Muscle of back (tissue), 3 donors: ENCODE measurements at regions not wholly inside any gene's neighbourhood (a gene's known extent, or its start where the extent isn't known, plus 50 kb on each side); places are given as distances from the start of the nearest gene placed in this dataset.

ENCODE experiments used
- DNase-seq, 3 donors: peaks; one replicate each; pipeline versions ENCODE4 v3.0.0 to v3.0.0-alpha.2; 2013

DNA sequence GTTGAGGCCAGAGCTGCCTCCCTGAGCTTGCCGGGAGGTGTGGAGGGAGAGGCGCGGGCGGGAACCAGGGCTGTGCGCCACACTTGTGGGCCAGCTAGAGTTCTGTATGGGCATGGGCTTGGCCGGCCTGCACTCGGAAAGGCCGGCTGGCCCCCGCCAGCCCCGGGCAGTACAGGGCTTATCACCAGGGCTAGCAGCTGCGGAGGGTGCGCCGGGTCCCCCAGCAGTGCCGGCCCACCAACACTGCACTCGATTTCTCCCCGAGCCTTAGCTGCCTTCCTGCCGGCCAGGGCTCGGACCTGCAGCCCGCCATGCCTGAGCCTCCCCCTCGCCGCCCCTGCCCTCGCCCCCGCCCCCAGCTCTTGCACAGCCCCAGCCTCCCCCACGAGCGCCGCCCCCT, 472.7 kb downstream of the TFAP2A start:
- no peak for DNase-seq

DNA sequence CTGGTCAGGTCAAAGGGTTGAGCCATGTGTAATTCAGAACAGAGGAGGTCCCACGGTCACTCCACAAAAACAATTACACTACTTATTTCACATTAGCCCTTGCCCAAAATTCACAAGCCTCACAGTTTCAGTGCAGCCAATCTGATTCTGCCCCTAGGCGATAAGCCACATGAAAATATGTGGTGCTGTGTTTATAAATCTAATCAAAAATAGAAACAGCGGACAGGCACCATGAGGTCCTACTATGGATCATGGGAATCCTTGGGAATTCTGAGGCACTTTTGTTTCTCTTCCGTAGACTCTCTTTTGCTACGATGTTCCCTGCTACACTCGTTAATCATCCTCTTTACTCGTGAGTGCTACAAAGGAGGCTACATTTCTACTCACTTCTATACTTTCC, 476.1 kb downstream of the TFAP2A start:
- no peak for DNase-seq

DNA sequence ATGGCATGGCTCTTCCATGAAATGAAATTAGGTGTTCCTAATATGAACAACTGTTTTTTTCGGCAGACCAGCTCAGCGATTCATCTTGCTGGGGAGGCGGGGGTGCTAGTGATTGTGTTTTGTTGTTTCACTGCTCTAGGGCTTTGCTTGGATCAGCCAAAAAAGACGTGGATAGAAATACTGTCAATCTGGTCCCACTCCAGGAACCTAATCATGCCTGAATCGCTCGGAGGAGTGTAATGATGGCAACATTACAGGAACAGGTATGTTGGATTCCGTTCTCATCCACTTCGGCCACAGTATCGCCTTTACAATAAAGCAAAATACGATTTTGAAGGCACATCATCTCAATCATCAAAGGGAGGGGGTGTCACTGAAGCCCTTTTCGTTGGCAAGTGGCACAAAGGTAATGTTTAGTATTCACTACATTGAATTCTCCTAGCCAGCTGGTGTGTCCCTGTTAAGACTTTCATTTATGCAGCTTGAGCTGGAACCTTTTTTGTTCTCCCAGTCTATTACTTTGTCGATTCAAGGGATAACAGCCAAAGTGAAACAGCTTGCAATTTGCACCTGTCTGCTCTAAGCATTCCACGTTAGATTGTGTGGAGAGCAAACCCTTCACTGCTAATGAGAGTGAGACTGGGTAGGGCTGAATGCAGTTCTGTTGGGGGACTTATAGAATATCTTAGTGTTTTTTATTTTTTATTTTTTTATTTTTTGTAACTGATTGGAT, 477.7 kb downstream of the TFAP2A start:
- no peak for DNase-seq

DNA sequence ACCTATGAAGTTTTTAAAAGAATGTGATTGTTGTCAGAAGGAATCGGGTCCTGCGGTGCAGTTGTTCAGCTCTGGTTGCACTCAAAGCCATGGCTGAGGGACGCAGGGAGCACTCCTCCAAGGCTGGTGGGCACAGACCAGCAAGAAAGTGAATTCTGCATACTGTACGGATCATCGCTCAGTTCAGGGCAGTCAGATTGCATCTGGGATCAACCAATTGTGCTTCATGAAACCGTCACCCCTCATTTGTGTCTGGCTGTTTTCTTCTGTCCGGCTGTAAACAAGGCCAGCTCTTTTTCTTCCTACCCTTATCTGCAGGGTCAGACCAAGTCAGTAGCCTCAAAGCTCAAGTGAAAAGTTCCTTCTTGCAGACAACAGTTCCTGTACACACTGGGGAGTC, 478.3 kb downstream of the TFAP2A start:
- no peak for DNase-seq

DNA sequence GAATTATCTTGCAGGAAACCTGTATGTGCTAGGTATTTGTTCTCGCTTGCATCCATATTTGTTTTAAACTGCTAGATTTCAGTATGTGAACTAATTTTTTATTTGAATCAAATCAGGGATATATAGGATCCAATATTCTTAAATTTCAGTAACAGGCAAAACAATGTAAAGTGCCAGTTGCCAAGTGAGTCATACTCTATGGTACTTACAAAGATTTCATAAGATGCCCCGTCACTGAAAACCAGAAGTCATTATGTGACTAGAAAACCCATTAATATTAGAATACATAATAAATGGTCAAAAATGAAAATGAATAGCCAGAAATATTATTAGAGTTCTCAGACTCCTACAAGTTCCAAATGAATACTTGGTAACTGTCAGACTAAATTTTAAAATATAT, 481.2 kb downstream of the TFAP2A start:
- DNase-seq: no peak

DNA sequence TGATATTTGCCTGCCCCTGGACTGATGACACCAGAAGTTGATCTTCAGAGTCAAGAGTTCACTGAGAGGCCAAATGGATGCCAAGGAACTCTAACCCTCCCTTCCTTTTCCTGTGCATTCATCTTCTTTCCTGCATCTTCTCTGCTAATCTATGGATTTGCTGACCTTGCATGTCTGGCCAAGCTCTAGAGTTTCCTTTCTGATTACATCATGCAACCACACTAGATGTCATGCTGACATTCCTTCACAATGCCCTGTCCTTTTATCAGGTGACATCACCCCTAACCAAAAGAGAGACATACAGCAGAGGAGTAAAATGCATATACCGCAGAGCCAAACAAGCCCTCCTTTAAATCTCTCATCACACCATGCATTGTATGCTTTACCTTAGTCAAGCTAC, 487.6 kb downstream of the TFAP2A start:
- DNase-seq: no peak

DNA sequence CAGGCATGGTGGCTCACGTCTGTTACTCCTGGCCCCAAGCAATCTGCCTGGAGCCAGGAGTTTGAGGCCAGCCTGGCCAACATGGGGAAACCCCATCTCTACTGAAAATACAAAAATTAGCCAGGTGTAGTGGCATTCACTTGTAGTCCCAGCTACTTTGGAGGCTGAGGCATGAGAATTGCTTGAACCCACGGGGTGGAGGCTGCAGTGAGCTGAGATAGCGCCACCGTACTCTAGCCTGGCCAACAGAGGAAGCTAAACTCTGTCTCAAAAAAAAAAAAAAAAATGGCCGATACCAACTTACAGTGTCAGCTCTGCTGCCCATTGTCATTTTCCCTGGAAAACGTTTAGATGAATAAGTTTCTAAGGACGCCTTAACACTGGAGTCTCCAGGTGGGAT, 489.9 kb downstream of the TFAP2A start:
- DNase-seq: no peak

DNA sequence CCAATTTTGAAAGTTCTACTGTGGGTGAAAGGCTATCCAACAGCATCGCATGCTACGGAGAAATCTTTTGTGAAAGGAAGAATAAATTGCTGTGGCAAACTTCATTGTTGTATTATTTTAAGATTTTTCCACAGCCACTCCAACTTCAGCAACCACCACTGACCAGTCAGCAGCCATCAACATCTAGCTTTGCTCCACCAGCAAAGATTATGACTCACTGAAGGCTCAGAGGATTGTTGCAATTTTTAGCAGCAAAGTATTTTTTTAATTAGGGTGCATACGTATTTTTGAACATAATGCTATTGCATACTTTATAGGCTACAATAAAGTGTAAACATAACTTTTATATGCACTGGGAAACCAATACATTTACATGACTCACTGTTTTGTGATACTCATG, 493.5 kb downstream of the TFAP2A start:
- DNase-seq: no peak

DNA sequence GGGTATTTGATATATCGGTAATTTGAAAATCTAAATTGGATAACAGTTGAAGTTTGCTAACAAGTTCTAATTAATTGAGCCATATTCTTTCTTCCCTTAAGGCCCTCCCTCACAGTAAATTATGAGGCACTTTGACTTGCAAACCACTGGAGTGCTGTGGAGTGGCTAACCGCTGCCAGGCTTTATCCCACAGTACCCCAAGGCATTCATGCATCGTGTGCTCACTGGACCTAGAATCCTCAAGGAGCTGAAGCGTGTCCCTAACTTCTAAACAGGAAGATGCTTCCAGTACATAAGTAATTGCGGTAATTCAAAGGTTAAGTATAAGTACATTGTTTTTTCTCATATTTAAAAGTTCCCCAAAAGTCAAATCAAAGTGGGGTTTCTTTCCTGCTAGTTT, 499.9 kb downstream of the TFAP2A start:
- no peak for DNase-seq

DNA sequence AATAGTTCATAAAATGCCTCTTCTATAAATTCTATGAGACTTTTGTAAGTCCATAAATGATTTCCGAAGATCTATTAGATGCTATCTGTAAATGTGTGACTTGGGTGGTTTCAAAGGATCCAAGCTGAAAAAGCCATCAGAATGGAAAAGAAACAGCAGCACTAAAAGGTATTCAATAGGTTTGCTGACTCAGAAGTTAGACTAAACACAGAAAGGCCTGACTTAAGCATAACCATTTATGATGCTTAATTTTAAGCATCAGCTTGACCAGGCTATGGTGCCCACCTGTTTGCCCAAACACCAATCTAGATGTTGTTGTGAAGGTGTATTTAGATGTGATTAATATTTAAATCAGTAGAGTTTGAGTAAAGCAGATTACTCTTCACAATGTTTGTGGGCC, 513.5 kb downstream of the TFAP2A start:
- DNase-seq: no peak

DNA sequence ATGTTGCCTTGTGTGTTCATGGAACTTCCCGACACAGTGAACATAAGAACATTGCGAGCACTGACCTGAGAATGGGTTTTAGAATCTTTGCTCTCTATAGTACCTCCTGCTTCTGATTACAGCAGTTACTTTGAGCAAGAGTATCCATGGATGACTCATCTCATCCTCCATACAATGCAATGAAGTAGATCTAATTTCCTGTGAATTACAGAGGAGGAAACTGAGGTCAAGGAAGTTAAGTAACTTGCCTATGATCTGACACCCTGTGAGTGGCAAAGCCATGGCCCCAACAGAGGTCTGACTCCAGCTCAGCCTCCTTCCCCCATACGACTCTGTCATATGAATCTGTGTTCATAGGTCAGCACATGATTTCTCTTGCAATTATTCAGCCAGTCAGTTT, 518.1 kb downstream of the TFAP2A start:
- DNase-seq: no peak

DNA sequence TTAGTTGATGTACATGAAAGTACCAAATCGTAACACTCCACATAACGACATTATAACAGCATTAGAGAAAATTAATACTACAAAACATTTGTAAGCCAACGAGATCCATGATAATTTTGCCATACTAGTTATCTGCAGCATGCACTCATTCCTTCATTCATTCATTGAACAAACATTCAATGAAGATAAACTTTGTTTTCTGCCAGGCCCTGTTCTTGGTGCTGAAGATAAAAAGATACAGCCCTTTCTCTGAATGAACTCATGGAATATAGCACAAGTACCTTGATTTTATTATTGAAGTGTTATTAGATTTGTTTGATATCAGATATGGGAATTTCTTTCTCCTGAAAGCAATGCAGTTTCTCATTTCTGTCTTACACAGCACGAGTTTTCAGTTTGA, 524.0 kb downstream of the TFAP2A start:
- no peak for DNase-seq

DNA sequence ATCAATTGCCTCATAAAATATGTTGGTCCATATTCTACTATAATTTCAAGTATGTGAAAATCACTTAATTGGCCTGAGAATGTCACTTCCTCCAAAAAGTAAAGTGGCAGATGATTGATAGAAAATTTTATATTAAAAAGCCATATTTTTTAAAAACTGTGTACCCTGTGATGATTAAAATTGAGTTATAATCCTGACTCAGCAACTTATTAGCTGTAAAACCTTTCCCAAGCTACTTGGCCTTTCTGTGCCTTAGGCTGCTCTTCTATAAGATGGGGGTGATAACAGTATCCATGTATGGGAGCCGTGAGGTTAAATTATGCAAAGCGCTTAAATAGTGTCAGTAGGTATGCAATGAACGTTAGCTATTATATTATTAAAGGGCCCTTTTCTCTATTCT, 524.4 kb downstream of the TFAP2A start:
- DNase-seq: no peak

DNA sequence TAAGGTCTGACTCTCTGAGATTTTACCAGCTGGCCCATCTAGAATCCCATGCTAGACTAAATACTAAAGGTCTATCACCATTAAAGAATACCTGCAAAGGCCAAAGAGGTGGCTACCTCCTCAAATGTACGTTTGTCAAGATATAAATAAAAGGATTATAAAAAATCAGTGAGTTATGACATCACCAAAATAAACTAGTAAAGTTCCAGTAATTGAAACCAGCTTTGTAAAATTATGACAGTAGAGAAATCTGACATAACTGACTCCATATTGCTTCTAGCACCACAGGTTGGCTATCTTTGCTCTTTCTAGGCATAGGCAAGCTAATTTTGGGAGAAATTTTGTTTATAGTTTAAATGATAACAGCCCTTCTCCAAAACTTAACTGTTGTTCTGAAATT, 536.3 kb downstream of the TFAP2A start:
- no peak for DNase-seq

DNA sequence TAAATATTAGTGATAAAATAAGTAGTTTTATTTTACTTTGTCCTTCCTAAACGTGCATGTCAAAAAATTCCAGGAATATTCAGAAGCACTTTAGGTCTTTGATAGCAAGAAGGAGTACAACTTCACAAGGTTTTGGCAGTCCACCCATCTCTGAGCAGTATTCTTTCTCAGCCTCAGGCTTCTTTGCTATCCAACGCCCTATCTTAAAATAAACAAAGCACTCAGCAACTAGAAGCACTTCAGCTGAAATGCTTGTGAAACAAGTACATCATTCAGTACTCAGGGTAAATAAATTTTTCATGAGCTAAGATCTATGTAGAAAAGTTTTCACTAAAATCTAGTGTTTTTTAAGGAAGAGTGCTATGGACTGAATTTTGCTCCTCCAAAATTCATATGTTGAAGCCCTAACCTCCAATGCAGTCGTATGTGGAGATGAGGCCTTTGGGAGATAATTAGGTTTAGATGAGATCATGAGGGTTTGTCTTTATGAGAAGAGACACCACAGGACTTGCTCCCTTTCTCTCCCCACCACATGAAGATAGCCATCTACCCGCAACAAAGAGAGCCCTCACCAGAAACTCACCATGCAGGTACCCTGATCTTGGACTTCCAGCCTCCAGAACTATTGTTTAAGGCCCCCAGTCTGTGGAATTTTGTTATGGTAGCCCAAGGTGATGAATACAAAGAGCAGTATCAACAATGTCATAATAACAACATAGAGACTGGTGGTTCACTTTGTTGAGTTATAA, 539.1 kb downstream of the TFAP2A start:
- no peak for DNase-seq

DNA sequence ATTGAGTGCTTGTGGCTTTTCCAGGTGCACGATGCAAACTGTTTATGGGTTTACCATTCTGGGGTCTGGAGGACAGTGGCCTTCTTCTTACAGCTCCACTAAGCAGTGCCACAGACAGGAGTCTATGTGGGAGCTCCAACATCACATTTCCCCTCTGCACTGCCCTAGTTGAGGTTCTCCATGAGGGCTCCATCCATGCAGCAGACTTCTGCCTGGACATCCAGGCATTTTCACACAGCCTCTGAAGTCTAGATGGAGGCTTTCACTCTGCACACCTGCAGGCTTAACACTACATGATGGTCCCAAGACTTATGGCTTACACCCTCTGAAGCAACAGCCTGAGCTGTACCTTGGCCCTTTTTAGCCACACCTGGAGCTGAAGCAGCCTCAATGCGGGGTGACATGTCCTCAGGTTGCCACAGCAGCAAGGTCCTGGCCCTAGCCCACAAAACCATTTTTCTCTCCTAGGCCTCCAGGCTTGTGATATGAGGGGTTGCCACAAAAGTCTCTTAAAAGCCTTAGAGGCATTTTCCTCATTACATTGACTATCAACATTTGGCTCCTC, 552.2 kb downstream of the TFAP2A start:
- DNase-seq: no peak

DNA sequence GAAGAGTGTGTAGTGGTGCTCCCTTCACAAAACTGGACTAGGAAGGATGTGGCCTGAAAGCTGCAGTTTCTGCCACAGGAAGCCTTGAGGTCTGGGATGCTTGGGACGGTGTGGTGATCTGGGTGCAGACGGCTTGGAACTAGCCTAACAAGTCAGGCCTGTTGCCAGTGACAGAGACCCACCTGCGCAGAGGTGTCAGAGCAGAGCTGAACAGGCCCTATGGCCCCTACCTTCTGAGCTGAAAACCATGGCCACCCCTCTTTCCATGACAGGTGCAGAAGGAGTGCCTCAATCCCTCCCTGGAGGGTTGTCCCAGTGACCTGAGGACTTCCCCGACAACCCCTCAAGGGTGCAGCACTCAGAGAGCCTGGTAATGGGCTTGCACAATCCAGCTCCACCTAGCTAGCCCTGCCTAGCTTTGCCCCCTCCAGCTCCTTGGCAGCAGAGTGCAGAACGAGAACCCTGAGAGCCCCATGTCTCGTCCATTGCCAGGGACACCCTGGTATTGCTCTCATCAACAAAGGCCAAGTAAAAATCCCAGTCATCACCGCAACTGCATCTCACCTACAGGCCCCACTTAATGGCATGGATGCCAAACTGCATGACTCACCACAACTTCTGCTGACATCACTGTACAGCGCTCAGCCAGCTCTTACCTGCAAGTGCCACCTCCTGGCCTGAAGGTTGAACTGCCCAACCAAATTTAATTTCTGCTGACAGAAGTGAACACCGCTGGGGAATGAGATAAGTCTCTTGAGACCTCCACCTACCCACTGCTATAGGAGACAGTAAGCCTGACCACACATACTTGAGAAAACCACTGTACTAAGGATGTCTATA, 563.1 kb downstream of the TFAP2A start:
- DNase-seq: no peak

DNA sequence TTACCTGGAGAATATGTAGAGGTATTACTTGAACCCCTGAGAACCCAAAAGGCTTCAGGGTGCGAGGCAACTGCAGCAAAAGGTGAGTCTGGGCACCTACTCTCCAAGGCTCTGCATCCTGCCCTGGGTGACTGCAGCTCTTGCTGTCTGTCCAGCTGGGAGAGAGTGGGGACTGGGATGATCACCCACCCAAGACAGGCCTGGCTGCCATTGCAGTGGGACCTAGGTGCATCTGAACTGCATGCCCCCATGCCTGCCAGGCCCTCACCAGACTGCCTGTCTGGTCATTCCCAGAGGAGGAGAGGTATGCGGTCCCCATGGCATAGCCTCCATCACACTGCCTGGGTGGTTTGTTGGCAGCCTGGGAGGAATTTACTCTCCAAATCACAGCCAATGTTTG, 563.9 kb downstream of the TFAP2A start:
- DNase-seq: no peak

DNA sequence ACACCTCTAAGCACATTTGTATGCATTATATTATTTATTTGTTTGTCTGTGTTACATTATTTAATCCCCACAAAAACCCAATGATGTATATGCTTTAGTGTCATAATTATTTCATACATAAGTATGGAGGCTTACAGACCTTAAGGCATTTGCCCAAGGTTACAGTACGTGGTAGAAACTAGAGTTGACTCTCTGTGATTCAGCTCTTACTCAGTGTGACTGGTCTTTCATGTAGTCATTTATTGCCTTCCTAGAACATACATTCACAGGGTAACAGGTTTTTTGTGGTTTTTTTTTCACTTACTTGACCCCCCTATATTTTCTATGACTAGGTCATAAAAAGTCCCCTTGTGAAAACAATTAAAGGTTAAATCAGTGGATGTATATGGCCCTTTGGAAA, 566.8 kb downstream of the TFAP2A start:
- DNase-seq: no peak

DNA sequence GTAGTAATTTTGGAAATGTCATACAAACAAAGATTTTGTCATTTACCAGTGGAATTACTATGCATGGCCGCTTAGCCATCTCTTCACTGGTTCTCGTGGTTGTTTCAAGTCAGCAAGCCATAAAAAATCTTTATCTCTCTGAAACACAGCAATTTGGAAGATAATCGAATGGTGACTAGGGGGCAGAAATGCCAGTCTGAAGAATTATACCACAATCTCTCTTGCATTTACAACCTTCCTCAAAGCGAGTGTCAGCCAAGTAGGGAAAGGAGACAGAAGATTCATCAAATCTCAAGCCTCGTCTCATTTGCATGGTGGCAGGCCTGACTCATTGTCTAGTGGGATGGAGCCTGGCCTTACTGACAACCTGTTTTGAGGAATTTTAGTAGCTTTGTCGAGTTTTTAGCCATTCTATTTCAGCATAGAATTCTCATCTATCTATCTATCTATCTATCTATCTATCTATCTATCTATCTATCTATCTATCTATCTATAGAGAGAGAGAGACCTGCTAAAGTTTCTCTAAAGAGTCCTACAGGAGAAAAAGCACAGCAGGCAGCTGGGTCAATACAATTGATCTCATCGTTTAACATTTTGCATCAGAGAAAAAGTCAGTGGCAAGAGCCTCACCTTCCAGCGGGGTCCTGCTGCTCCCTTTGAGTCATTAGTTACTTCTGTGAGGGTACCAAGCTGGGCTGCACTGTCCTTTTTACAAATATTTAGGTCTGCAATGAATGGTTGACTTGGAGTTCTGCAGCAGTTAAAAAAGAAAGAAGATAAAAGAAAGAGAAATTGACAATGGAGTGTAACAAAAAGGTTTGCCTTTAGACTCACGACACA, 572.8 kb downstream of the TFAP2A start:
- no peak for DNase-seq

DNA sequence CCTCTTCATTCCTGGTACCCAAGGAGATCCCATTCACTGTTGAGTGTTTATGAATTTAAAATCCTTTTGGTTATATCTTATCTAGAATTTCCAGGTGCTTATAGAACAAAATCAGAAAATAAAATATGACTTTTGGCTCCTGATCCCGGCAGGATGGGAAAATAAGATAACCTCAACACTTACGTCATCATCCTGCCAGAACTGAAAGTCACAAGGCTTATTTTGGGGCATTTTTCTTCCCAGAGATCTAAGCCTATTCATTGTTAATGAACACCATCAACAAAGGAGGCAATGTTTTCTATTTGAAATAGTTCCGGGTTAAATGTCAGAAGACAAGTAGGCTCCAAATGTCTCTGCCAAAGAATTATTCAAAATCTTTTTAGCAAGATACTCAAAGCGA, 580.6 kb downstream of the TFAP2A start:
- no peak for DNase-seq

DNA sequence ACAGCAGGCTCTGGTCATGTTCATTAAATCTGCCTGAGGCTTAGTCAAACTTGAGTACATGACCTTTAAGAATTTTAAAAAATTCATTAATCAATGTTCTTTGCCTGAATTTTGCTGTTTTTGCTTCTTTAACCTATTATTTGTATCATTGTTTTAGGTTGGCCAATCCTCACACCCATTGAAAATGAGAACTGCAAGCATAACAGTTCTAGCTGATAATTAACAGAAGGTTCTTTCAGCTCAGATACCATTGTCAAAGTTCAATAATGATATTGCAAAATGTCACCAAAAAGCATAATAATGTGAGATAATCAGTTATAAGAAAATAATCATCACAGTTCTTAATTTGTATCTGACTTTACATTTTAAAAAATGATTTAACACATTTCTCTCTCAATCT, 583.1 kb downstream of the TFAP2A start:
- no peak for DNase-seq
